CD14-positive monocyte (primary cell): ENCODE measurements at regions not wholly inside any gene's neighbourhood (a gene's known extent, or its start where the extent isn't known, plus 50 kb on each side); places are given as distances from the start of the nearest gene placed in this dataset.

Experiments used
- DNase-seq, 3 donors: peaks; one replicate each; pipeline ENCODE4 v3.0.0-alpha.2; 2011 to 2022
- H2AFZ ChIP-seq: 2 replicates; pipeline ENCODE4 v1.6.0; 2012; ENCODE audit warnings: mild to moderate bottlenecking, low read depth, low read length, inconsistent platforms; ENCODE audit not compliant: insufficient read depth, poor library complexity, severe bottlenecking
- H3K27ac ChIP-seq, 2 donors: 1 replicate in 1 of 2; 2 replicates in 1 of 2; pipeline ENCODE4 v1.5.1; 2012 to 2013; ENCODE audit warnings: low read length in 2 of 2, control low read depth in 1 of 2, inconsistent platforms in 1 of 2, low read depth in 1 of 2, mild to moderate bottlenecking in 1 of 2
- H3K27me3 ChIP-seq, 2 donors: one replicate each; pipeline versions ENCODE4 v1.6.0 to v1.6.1; 2011 to 2013; ENCODE audit warnings: low read length in 2 of 2; ENCODE audit not compliant: control insufficient read depth in 2 of 2, insufficient read depth in 2 of 2
- H3K36me3 ChIP-seq, 2 donors: replicated peaks in 1 of 2; 1 replicate in 1 of 2; 2 replicates in 1 of 2; pipeline versions ENCODE4 v1.5.1 to v1.6.1; 2012 to 2013; ENCODE audit warnings: low read length in 2 of 2, control low read depth in 1 of 2, inconsistent platforms in 1 of 2, mild to moderate bottlenecking in 1 of 2; ENCODE audit not compliant: insufficient read depth in 2 of 2, control insufficient read depth in 1 of 2
- H3K4me1 ChIP-seq, 2 donors: 1 replicate in 1 of 2; 2 replicates in 1 of 2; pipeline versions ENCODE4 v1.5.1 to v1.6.1; 2012 to 2013; ENCODE audit warnings: low read length in 2 of 2, control low read depth in 1 of 2, inconsistent platforms in 1 of 2, mild to moderate bottlenecking in 1 of 2, moderate library complexity in 1 of 2; ENCODE audit not compliant: insufficient read depth in 2 of 2, control insufficient read depth in 1 of 2
- H3K4me2 ChIP-seq: replicated peaks from 2 replicates; pipeline ENCODE3; 2012; ENCODE audit warnings: low read length, moderate library complexity, mild to moderate bottlenecking; ENCODE audit not compliant: poor library complexity, severe bottlenecking; ENCODE audit errors: extremely low read depth
- H3K4me3 ChIP-seq, 3 experiments: fragments of 200-600 bp in 1 of 3; sonication (generic) in 1 of 3; replicated peaks in 1 of 3; 1 replicate in 2 of 3; 2 replicates in 1 of 3; pipeline ENCODE4 v1.5.1; 2011 to 2013; ENCODE audit warnings: low read length in 3 of 3, mild to moderate bottlenecking in 3 of 3, control low read depth in 2 of 3, low read depth in 2 of 3, inconsistent platforms in 1 of 3, moderate library complexity in 1 of 3
- H3K79me2 ChIP-seq: 2 replicates; pipeline ENCODE4 v1.6.0; 2012; ENCODE audit warnings: mild to moderate bottlenecking, control low read depth, inconsistent platforms, low read length, moderate library complexity; ENCODE audit not compliant: insufficient read depth
- H3K9ac ChIP-seq: 2 replicates; pipeline ENCODE4 v1.6.0; 2017; ENCODE audit warnings: low read length, mild to moderate bottlenecking; ENCODE audit not compliant: insufficient read depth, poor library complexity, severe bottlenecking
- H3K9me3 ChIP-seq, 2 donors: replicated peaks in 1 of 2; 1 replicate in 1 of 2; 2 replicates in 1 of 2; pipeline versions ENCODE4 v1.5.1 to v1.6.1; 2012 to 2013; ENCODE audit warnings: low read length in 2 of 2, control low read depth in 1 of 2; ENCODE audit not compliant: control insufficient read depth in 1 of 2, insufficient read depth in 1 of 2
- H4K20me1 ChIP-seq: 2 replicates; pipeline ENCODE4 v1.6.0; 2012; ENCODE audit warnings: mild to moderate bottlenecking, low read length, control low read depth, moderate library complexity; ENCODE audit not compliant: insufficient read depth
- H3K27ac Mint-ChIP-seq, 7 donors: one replicate each; pipeline ENCODE4 v1.8.0; 2020; ENCODE audit warnings: mild to moderate bottlenecking in 7 of 7, mixed read lengths in 7 of 7, moderate library complexity in 6 of 7, inconsistent platforms in 2 of 7
- H3K27me3 Mint-ChIP-seq, 3 donors: one replicate each; pipeline ENCODE4 v1.8.0; 2021 to 2022; ENCODE audit warnings: low read depth in 3 of 3, mild to moderate bottlenecking in 3 of 3, mixed read lengths in 3 of 3, moderate library complexity in 3 of 3, inconsistent platforms in 1 of 3
- H3K36me3 Mint-ChIP-seq, 2 donors: one replicate each; pipeline ENCODE4 v1.8.0; 2020; ENCODE audit warnings: mixed read lengths in 2 of 2, inconsistent platforms in 1 of 2, mild to moderate bottlenecking in 1 of 2
- H3K4me1 Mint-ChIP-seq: one replicate; pipeline ENCODE4 v1.8.0; 2020; ENCODE audit warnings: mild to moderate bottlenecking, mixed read lengths
- H3K4me3 Mint-ChIP-seq, 2 donors: one replicate each; pipeline ENCODE4 v1.8.0; 2020; ENCODE audit warnings: mild to moderate bottlenecking in 2 of 2, mixed read lengths in 2 of 2, moderate library complexity in 1 of 2
- H3K9me3 Mint-ChIP-seq, 7 donors: one replicate each; pipeline ENCODE4 v1.8.0; 2020 to 2022; ENCODE audit warnings: mixed read lengths in 7 of 7, mild to moderate bottlenecking in 6 of 7, moderate library complexity in 6 of 7, inconsistent platforms in 2 of 7
- WGBS: methylation state at CpG from one replicate; pipeline ENCODE4 v1.1.5; 2013; ENCODE audit warnings: missing lambda C conversion rate; ENCODE audit not compliant: insufficient coverage; 5-methylcytosine and 5-hydroxymethylcytosine counted together
- intact Hi-C, 2 donors: fragments of 100-400 bp; cut with micrococcal nuclease; formaldehyde crosslinking; loops; one replicate each; pipeline versions ENCODE4 v1.15.0 to v1.15.1; 2023
- TF ChIP-seq, protein P1 (sequence below): fragments of 200-600 bp; IDR thresholded peaks from one replicate; pipeline ENCODE4 v1.8.0; 2022; ENCODE audit warnings: antibody characterized with exemption, mild to moderate bottlenecking

DNA sequence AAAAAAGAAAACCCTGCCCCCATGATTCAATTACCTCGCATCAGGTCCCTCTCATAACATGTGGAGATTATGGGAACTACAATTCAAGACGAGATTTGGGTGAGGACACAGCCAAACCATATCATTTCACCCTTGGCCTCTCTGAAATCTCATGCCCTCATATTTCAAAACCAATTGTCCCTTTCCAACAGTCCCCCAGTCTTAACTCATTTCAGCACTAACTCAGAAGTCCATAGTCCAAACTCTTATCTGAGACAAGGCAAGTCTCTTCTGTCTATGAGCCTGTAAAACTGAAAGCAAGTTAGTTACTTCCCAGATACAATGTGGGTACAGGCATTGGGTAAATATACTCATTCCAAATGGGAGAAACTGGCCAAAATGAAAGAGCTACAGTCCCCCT is 536.1 kb downstream of the MEI4 start:
- H3K36me3 Mint-ChIP-seq, result no peaks in the 10 kb centered on the region
- no peak overlapping the region for H3K27ac Mint-ChIP-seq
- WGBS, result 67% methylated on average over 1 of the region's 2 CpGs
- Histone ChIP-seq H2AFZ (no peak overlapping the region), H3K9me3 (peaks cover 18 to 24% of the 10 kb centered on the region in 2 donors), H3K4me1 (no peaks in the 10 kb centered on the region), H4K20me1 (no peaks in the 10 kb centered on the region), H3K27me3 (no peaks in the 10 kb centered on the region), H3K27ac (no peak overlapping the region), H3K36me3 (no peaks in the 10 kb centered on the region), H3K4me3 (no peak overlapping the region), H3K79me2 (no peaks in the 10 kb centered on the region), H3K4me2 (no peak overlapping the region), H3K9ac (no peak overlapping the region)
- no peaks in the 10 kb centered on the region for H3K4me1 Mint-ChIP-seq
- TF ChIP-seq, protein P1, sequence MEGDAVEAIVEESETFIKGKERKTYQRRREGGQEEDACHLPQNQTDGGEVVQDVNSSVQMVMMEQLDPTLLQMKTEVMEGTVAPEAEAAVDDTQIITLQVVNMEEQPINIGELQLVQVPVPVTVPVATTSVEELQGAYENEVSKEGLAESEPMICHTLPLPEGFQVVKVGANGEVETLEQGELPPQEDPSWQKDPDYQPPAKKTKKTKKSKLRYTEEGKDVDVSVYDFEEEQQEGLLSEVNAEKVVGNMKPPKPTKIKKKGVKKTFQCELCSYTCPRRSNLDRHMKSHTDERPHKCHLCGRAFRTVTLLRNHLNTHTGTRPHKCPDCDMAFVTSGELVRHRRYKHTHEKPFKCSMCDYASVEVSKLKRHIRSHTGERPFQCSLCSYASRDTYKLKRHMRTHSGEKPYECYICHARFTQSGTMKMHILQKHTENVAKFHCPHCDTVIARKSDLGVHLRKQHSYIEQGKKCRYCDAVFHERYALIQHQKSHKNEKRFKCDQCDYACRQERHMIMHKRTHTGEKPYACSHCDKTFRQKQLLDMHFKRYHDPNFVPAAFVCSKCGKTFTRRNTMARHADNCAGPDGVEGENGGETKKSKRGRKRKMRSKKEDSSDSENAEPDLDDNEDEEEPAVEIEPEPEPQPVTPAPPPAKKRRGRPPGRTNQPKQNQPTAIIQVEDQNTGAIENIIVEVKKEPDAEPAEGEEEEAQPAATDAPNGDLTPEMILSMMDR, result no peak
- intact Hi-C loops, result no loop called here
- no peak for DNase-seq
- peaks cover 0 to 11% (median 8%) of the 10 kb centered on the region in 7 donors for H3K9me3 Mint-ChIP-seq
- H3K4me3 Mint-ChIP-seq, result no peak overlapping the region
- peaks cover 0 to 2% (median 2%) of the 10 kb centered on the region in 3 donors for H3K27me3 Mint-ChIP-seq

DNA sequence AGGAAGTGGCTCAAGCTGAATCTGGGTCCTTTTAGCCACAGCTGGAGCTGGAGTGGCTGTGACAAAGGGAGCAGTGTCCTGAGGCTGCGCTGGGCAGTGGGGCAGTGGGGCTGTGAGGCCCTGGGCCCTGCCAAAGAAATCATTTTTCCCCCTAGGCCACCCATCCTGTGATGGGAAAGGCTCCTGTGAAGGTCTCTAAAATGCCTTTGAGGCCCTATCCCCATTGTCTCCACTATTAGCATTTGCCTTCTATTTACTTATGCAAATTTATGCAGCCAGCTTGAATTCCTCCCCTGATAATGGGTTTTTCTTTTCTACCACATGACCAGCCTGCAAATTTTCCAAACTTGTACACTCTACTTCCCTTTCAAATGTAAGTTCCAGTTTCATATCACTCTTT is 539.2 kb downstream of the MEI4 start:
- Histone ChIP-seq H3K4me3 (no peak overlapping the region), H3K9me3 (peaks cover 18 to 24% of the 10 kb centered on the region in 2 donors), H3K9ac (no peak overlapping the region), H2AFZ (no peak overlapping the region), H3K36me3 (no peaks in the 10 kb centered on the region), H4K20me1 (no peaks in the 10 kb centered on the region), H3K27me3 (no peaks in the 10 kb centered on the region), H3K79me2 (no peaks in the 10 kb centered on the region), H3K4me2 (no peak overlapping the region), H3K27ac (no peak overlapping the region), H3K4me1 (no peaks in the 10 kb centered on the region)
- no peak overlapping the region for H3K4me3 Mint-ChIP-seq
- TF ChIP-seq, protein P1, result no peak
- no peak overlapping the region for H3K27ac Mint-ChIP-seq
- peaks cover 2 to 11% (median 6%) of the 10 kb centered on the region in 7 donors for H3K9me3 Mint-ChIP-seq
- intact Hi-C loops, result no loop called here
- H3K27me3 Mint-ChIP-seq, result peaks cover 0 to 2% (median 0%) of the 10 kb centered on the region in 3 donors
- no peaks in the 10 kb centered on the region for H3K4me1 Mint-ChIP-seq
- H3K36me3 Mint-ChIP-seq, result no peaks in the 10 kb centered on the region
- no CpG with 5 or more reads among the region's 1 CpG for WGBS
- DNase-seq, result no peak
